ENCODE measurements at regions not wholly inside any gene's neighbourhood (a gene's known extent, or its start where the extent isn't known, plus 50 kb on each side); places are given as distances from the start of the nearest gene placed in this dataset.

- TF ChIP-seq PATZ1 (CRISPR knock-in tag; IDR thresholded peaks at IDR 0.05; ENCODE audit: borderline replicate concordance), result no peak
- no peak for TF ChIP-seq TCF4 (CRISPR knock-in tag; IDR thresholded peaks at IDR 0.05; ENCODE audit: borderline replicate concordance)
- no peak for TF ChIP-seq ISL1 (CRISPR knock-in tag; IDR thresholded peaks at IDR 0.05)
- no peak for TF ChIP-seq ZNF8 (CRISPR knock-in tag; IDR thresholded peaks at IDR 0.05)
- TF ChIP-seq RARB (CRISPR knock-in tag; IDR thresholded peaks at IDR 0.05), result no peak
- TF ChIP-seq ARNTL (CRISPR knock-in tag; IDR thresholded peaks at IDR 0.05; ENCODE audit: borderline replicate concordance, low read depth), result no peak
- no peak for TF ChIP-seq ZFP30 (CRISPR knock-in tag; IDR thresholded peaks at IDR 0.05)
- TF ChIP-seq OSR1 (CRISPR knock-in tag; IDR thresholded peaks at IDR 0.05), result no peak
- no peak for TF ChIP-seq TSHZ2 (CRISPR knock-in tag; IDR thresholded peaks at IDR 0.05)
Measured at GRCh38 chr18:1658908-1659566, 754.4 kb downstream of the ADCYAP1 start.

Data from SK-N-SH treated with all-trans-retinoic acid at 6 μM for 48 hours (cell line).